ENCODE measurements at regions not wholly inside any gene's neighbourhood (a gene's known extent, or its start where the extent isn't known, plus 50 kb on each side); places are given as distances from the start of the nearest gene placed in this dataset.

GRCh38 chr4:155488691-155489090 lies 111.9 kb upstream of the MAP9 start:
- WGBS, 2 experiments (ENCODE audit: low coverage in 1 of 2, low lambda C conversion rate in 2 of 2, missing lambda C conversion rate in 2 of 2), result 26 to 33% methylated on average over 2 of the region's 2 CpGs
- no peaks in the 10 kb centered on the region for H3F3A ChIP-seq (ENCODE audit: insufficient read depth)
- no peaks in the 10 kb centered on the region for H3K36me3 ChIP-seq (ENCODE audit: low read depth)
- in situ Hi-C loops (cut with MboI), result no loop called here
- DNase-seq, result no peak
- H3K27ac ChIP-seq, result no peak overlapping the region
- no peak overlapping the region for H3K9ac ChIP-seq
- no peak overlapping the region for H3K4me3 ChIP-seq
- H4K20me1 ChIP-seq (ENCODE audit: insufficient read depth), result no peaks in the 10 kb centered on the region
- no peak overlapping the region for H2AFZ ChIP-seq
- no peaks in the 10 kb centered on the region for H3K79me2 ChIP-seq (ENCODE audit: insufficient read depth)
- no peak overlapping the region for H3K4me2 ChIP-seq (ENCODE audit: unreplicated experiment)
- TF ChIP-seq EZH2 (IDR thresholded peaks at IDR 0.05; ENCODE audit: insufficient read depth, poor library complexity, severe bottlenecking), result no peak
- TF ChIP-seq EZH2phosphoT487 (IDR thresholded peaks at IDR 0.05; ENCODE audit: insufficient read depth, low read depth), result no peak
- H3K27me3 ChIP-seq (replicated peaks; ENCODE audit: insufficient read depth), result no peaks in the 10 kb centered on the region
- no peaks in the 10 kb centered on the region for H3K9me3 ChIP-seq (ENCODE audit: low read depth)
- H3K4me1 ChIP-seq (ENCODE audit: insufficient read depth), result no peaks in the 10 kb centered on the region
- no peaks in the 10 kb centered on the region for H3K9me2 ChIP-seq (ENCODE audit: insufficient read depth)

- Histone ChIP-seq H3K4me1 (ENCODE audit: insufficient read depth) (no peaks in the 10 kb centered on the region), H2AFZ (no peak overlapping the region), H3K27me3 (replicated peaks; ENCODE audit: insufficient read depth) (no peaks in the 10 kb centered on the region), H3K4me3 (no peak overlapping the region), H3F3A (ENCODE audit: insufficient read depth) (no peaks in the 10 kb centered on the region), H3K9me3 (ENCODE audit: low read depth) (no peaks in the 10 kb centered on the region), H3K4me2 (ENCODE audit: unreplicated experiment) (no peak overlapping the region), H3K27ac (no peak overlapping the region), H3K9ac (no peak overlapping the region), H4K20me1 (ENCODE audit: insufficient read depth) (no peaks in the 10 kb centered on the region), H3K79me2 (ENCODE audit: insufficient read depth) (no peaks in the 10 kb centered on the region), H3K36me3 (ENCODE audit: low read depth) (no peaks in the 10 kb centered on the region), H3K9me2 (ENCODE audit: insufficient read depth) (no peaks in the 10 kb centered on the region)
- DNase-seq, result no peak
- TF ChIP-seq EZH2phosphoT487 (IDR thresholded peaks at IDR 0.05; ENCODE audit: insufficient read depth, low read depth), result no peak
- no peak for TF ChIP-seq EZH2 (IDR thresholded peaks at IDR 0.05; ENCODE audit: insufficient read depth, poor library complexity, severe bottlenecking)
- in situ Hi-C loops (cut with MboI), result no loop called here
Observed at GRCh38 chr4:155487210-155487609, 110.4 kb upstream of the MAP9 start.

GRCh38 chr4:155481150-155481549 lies 104.4 kb upstream of the MAP9 start:
- 57 to 66% methylated on average over 4 of the region's 4 CpGs for WGBS, 2 experiments (ENCODE audit: low coverage in 1 of 2, low lambda C conversion rate in 2 of 2, missing lambda C conversion rate in 2 of 2)

GRCh38 chr4:155479835-155480234 lies 103.1 kb upstream of the MAP9 start:
- no peak overlapping the region for H3K4me2 ChIP-seq (ENCODE audit: unreplicated experiment)
- H3K79me2 ChIP-seq (ENCODE audit: insufficient read depth), result no peaks in the 10 kb centered on the region
- 50 to 54% methylated on average over 1 of the region's 1 CpG for WGBS, 2 experiments (ENCODE audit: low coverage in 1 of 2, low lambda C conversion rate in 2 of 2, missing lambda C conversion rate in 2 of 2)
- H3K9me2 ChIP-seq (ENCODE audit: insufficient read depth), result no peaks in the 10 kb centered on the region
- no peak for DNase-seq
- in situ Hi-C loops (cut with MboI), result no loop called here
- H3K9ac ChIP-seq, result no peak overlapping the region
- no peaks in the 10 kb centered on the region for H3F3A ChIP-seq (ENCODE audit: insufficient read depth)
- no peaks in the 10 kb centered on the region for H3K27me3 ChIP-seq (replicated peaks; ENCODE audit: insufficient read depth)
- H3K9me3 ChIP-seq (ENCODE audit: low read depth), result no peaks in the 10 kb centered on the region
- no peaks in the 10 kb centered on the region for H3K4me1 ChIP-seq (ENCODE audit: insufficient read depth)
- no peak overlapping the region for H2AFZ ChIP-seq
- no peak overlapping the region for H3K27ac ChIP-seq
- H3K36me3 ChIP-seq (ENCODE audit: low read depth), result no peaks in the 10 kb centered on the region
- no peak for TF ChIP-seq EZH2phosphoT487 (IDR thresholded peaks at IDR 0.05; ENCODE audit: insufficient read depth, low read depth)
- TF ChIP-seq EZH2 (IDR thresholded peaks at IDR 0.05; ENCODE audit: insufficient read depth, poor library complexity, severe bottlenecking), result no peak
- H3K4me3 ChIP-seq, result no peak overlapping the region
- H4K20me1 ChIP-seq (ENCODE audit: insufficient read depth), result no peaks in the 10 kb centered on the region

More at GRCh38 chr4:155481150-155481549, 104.4 kb upstream of the MAP9 start:
- Histone ChIP-seq H3K36me3 (ENCODE audit: low read depth) (no peaks in the 10 kb centered on the region), H3K27ac (no peak overlapping the region), H3K27me3 (replicated peaks; ENCODE audit: insufficient read depth) (no peaks in the 10 kb centered on the region), H3K79me2 (ENCODE audit: insufficient read depth) (no peaks in the 10 kb centered on the region), H3K4me2 (ENCODE audit: unreplicated experiment) (no peak overlapping the region), H3K4me1 (ENCODE audit: insufficient read depth) (no peaks in the 10 kb centered on the region), H3K9me3 (ENCODE audit: low read depth) (no peaks in the 10 kb centered on the region), H4K20me1 (ENCODE audit: insufficient read depth) (no peaks in the 10 kb centered on the region), H3K9ac (no peak overlapping the region), H3F3A (ENCODE audit: insufficient read depth) (no peaks in the 10 kb centered on the region), H3K9me2 (ENCODE audit: insufficient read depth) (no peaks in the 10 kb centered on the region), H3K4me3 (no peak overlapping the region), H2AFZ (no peak overlapping the region)
- in situ Hi-C loops (cut with MboI), result no loop called here
- no peak for TF ChIP-seq EZH2phosphoT487 (IDR thresholded peaks at IDR 0.05; ENCODE audit: insufficient read depth, low read depth)
- TF ChIP-seq EZH2 (IDR thresholded peaks at IDR 0.05; ENCODE audit: insufficient read depth, poor library complexity, severe bottlenecking), result no peak
- DNase-seq, result no peak

- in situ Hi-C loops (cut with MboI), result no loop called here
- no peak overlapping the region for H3K4me2 ChIP-seq (ENCODE audit: unreplicated experiment)
- no peaks in the 10 kb centered on the region for H3K9me3 ChIP-seq (ENCODE audit: low read depth)
- no peaks in the 10 kb centered on the region for H3K79me2 ChIP-seq (ENCODE audit: insufficient read depth)
- TF ChIP-seq EZH2 (IDR thresholded peaks at IDR 0.05; ENCODE audit: insufficient read depth, poor library complexity, severe bottlenecking) (no peak), EZH2phosphoT487 (IDR thresholded peaks at IDR 0.05; ENCODE audit: insufficient read depth, low read depth) (no peak)
- no peaks in the 10 kb centered on the region for H3F3A ChIP-seq (ENCODE audit: insufficient read depth)
- H2AFZ ChIP-seq, result no peak overlapping the region
- no peak overlapping the region for H3K27ac ChIP-seq
- H3K36me3 ChIP-seq (ENCODE audit: low read depth), result no peaks in the 10 kb centered on the region
- H3K4me3 ChIP-seq, result no peak overlapping the region
- 30 to 37% methylated on average over 3 of the region's 3 CpGs for WGBS, 2 experiments (ENCODE audit: low coverage in 1 of 2, low lambda C conversion rate in 2 of 2, missing lambda C conversion rate in 2 of 2)
- no peaks in the 10 kb centered on the region for H3K27me3 ChIP-seq (replicated peaks; ENCODE audit: insufficient read depth)
- no peaks in the 10 kb centered on the region for H3K9me2 ChIP-seq (ENCODE audit: insufficient read depth)
- no peak overlapping the region for H3K9ac ChIP-seq
- no peaks in the 10 kb centered on the region for H4K20me1 ChIP-seq (ENCODE audit: insufficient read depth)
- no peaks in the 10 kb centered on the region for H3K4me1 ChIP-seq (ENCODE audit: insufficient read depth)
- peak; percentile 9 for DNase-seq
Observed at GRCh38 chr4:155478336-155478835, 101.6 kb upstream of the MAP9 start.

All from GM23248 (cell line).